NCI-H1436 (cell line): ENCODE measurements at regions not wholly inside any gene's neighbourhood (a gene's known extent, or its start where the extent isn't known, plus 50 kb on each side); places are given as distances from the start of the nearest gene placed in this dataset.
"Not testable (repeated sequence)": the region's sequence is repeated elsewhere in the genome, so short reads cannot be mapped to it uniquely, and the experiment has no call there.

ENCODE experiments used
- DNase-seq: peaks from one replicate; lab custom pipeline; 2025; lab: John Stamatoyannopoulos, UW

- no peak for DNase-seq
These were observed 373.9 kb downstream of the PIK3C3 start for GRCh38 chr18:42328931-42329330.

GRCh38 chr18:42330296-42330695 lies 375.3 kb downstream of the PIK3C3 start:
- no peak for DNase-seq

GRCh38 chr18:42333558-42333957 lies 378.5 kb downstream of the PIK3C3 start:
- DNase-seq = no peak

DNA sequence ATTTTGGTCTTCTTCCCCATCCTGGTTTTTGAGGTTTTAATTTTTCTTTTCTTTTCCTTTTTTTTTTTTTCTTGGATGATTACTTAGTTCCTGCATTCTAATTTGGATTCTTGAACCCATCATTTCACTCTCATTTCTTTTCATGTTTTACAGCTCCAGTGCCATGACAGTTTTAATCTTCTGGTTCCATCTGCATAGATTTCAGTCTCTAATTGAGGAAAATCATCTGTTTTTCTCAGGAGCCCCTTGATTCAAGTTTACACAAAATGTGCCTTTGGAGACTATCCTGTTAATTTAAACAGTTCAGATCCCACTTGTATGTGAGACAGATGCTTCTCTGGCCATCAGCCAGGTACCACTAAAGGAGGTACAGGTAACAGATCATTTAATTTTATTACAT lies 379.9 kb downstream of the PIK3C3 start:
- DNase-seq = no peak

- DNase-seq = no peak
These were observed 381.1 kb downstream of the PIK3C3 start for GRCh38 chr18:42336139-42336538.

GRCh38 chr18:42337337-42337736 lies 382.3 kb downstream of the PIK3C3 start:
- not testable (repeated sequence) for DNase-seq

DNA sequence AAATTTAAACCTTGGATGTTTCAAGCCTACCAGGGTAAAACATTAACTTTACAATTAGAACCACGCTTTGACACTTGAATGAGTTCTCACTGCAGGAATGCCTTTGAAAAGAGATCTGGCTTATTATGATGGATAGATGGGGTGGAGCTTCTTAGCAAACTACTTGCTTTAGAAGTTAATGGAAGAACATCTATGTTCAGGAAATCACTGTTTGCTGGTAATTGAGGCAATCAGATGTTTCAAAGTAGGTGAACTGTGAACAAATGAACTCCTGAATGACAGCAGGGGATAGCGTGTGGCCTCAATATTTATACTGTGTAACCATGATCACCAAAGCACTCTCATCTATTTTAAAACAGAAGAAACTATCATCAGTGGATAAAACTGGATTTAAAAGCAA lies 383.6 kb downstream of the PIK3C3 start:
- no peak for DNase-seq

GRCh38 chr18:42339372-42339771 lies 384.3 kb downstream of the PIK3C3 start:
- no peak for DNase-seq

DNA sequence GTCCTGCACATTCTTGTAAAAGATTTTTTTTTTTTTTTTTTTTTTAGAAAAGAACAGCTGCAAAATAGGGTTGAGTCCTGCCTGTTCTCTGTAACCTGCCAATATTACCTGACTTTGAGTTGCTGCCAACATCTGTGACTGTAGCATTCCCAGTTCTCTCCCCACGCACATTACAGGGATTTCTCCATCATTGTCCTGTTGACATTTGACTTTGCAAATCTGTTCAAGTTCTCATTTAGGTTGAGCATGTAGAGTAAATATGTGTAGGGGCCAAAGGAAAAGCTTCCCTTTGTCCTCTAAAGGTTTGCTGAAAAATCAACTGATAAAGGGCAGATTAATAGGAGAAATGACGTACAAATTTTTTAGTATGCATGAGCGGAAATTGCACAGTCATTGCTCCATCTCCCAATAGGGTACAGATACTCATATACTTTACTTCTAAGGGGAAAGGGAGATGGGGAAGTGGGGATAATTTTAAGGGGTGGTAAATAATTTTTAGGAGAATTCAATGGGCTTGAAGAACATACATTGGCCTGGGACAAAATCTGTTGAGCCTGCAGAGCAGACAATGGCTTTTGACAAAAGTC lies 385.5 kb downstream of the PIK3C3 start:
- no peak for DNase-seq

GRCh38 chr18:42341423-42341822 lies 386.4 kb downstream of the PIK3C3 start:
- no peak for DNase-seq

- no peak for DNase-seq
These were observed 393.7 kb downstream of the PIK3C3 start for GRCh38 chr18:42348722-42349121.

DNA sequence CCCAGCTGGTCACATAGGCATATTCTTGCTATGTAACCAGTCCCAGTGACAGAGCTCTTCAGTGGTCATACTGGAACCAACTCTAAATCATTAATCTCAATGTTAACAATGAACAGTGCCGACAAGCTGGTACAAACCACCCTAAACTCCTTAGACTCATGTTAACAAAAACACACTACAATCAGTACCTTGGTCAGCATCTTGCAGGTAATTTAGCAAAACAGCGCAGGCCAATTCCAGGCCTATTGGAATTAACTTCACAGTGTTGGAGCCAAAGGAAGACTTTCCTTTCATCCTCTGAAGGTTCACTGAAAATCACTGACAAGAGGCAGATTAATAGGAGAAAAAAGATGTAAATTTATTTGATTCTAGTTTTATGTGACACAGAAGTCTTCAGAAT lies 396.4 kb downstream of the PIK3C3 start:
- no peak for DNase-seq

GRCh38 chr18:42360716-42361115 lies 405.7 kb downstream of the PIK3C3 start:
- DNase-seq = no peak

- no peak for DNase-seq
These were observed 408.7 kb downstream of the PIK3C3 start for GRCh38 chr18:42363446-42364441.

- DNase-seq = no peak
These were observed 409.7 kb downstream of the PIK3C3 start for GRCh38 chr18:42364766-42365165.

DNA sequence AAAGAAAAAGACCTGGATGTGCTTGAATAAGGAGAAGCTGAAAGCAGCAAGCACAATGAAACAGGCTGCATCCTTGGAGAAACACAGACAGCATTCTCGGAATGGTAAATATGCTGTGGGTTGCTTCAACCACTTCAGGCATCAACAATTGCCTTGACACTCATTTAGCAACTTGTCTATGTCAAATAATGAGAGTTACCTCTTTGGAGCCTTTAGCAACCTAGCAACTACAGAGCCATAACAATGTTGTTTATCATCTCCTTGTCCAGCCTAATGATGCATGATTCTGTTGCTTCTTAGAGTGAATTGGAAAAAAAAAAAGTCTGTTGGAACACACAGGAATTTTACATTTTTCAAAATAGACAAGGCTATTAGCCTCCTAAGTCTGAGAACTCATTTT lies 410.6 kb downstream of the PIK3C3 start:
- DNase-seq = no peak

- no peak for DNase-seq
These were observed 418.6 kb downstream of the PIK3C3 start for GRCh38 chr18:42373584-42373983.

GRCh38 chr18:42374961-42375360 lies 419.9 kb downstream of the PIK3C3 start:
- no peak for DNase-seq

- not testable (repeated sequence) for DNase-seq
These were observed 423.8 kb downstream of the PIK3C3 start for GRCh38 chr18:42378854-42379253.

GRCh38 chr18:42381236-42381635 lies 426.2 kb downstream of the PIK3C3 start:
- not testable (repeated sequence) for DNase-seq

GRCh38 chr18:42392416-42392815 lies 437.4 kb downstream of the PIK3C3 start:
- DNase-seq = no peak

DNA sequence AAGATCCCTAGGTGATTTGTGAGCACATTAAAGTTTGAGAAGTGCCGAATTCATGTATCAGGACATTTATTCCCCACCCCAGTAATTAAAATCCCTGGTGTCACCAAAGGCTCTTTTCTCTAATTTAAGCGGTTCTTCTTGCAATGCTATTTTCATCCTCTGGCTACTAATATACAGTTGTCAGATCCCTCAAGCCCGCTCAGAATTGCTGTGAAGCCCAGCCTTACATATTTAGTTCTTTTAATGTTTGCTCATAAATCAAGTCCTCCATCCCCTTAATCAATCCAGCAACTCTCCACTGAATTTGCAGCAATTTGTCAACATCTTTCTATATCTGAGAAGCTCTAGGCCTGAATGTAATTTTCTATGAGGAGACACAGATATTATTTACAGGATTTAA lies 437.9 kb downstream of the PIK3C3 start:
- no peak for DNase-seq

DNA sequence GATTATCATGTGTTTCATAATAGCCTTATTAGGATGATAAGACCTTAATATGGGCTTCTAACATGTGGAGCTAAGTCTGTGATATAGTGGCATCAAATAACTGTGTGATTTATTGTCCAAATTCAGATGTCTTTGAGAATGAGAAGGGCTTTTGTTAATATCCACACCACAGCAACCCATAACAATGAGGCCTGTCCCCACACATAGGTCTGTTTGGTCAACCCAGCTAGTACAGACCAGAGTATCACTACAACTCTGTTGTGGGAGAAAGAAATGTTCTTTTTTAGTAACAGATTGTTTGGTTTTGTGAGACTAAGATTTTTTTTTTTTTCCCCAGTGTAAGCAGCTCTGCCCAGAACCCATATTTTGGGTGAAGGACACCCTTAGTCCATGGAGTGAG lies 439.2 kb downstream of the PIK3C3 start:
- DNase-seq = no peak
